ENCODE measurements at regions not wholly inside any gene's neighbourhood (a gene's known extent, or its start where the extent isn't known, plus 50 kb on each side); places are given as distances from the start of the nearest gene placed in this dataset.

DNA sequence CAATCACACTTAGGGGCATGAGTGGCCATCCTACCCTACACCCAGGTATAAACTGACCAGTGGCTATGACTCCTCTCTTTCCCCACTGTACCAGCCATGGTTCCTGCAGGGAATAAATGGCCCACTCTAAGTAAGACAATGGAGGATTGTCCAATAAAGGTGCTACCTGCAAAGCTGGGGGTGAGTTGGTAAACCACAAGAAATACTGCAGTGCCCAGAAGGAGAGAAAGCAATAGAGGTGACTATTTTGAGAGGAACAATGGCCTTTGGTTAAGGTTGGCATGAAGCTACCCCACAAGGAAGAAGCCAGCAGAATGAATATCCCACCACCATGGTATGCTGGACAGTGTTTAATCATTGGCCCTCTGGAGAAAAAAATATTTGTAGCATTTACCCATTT is 233.3 kb upstream of the ECI2 start:
- TF ChIP-seq FOXP2 (optimal IDR thresholded peaks at IDR 0.05; ENCODE audit: borderline replicate concordance, extremely low read depth, extremely low read length, insufficient read depth) = no peak
- TF ChIP-seq TAF1 (IDR thresholded peaks at IDR 0.05; ENCODE audit: borderline replicate concordance, insufficient read depth, low read length) = no peak
- no peak for TF ChIP-seq SIN3A (IDR thresholded peaks at IDR 0.05; ENCODE audit: borderline replicate concordance, insufficient read depth, low read length)
- TF ChIP-seq, protein P1, sequence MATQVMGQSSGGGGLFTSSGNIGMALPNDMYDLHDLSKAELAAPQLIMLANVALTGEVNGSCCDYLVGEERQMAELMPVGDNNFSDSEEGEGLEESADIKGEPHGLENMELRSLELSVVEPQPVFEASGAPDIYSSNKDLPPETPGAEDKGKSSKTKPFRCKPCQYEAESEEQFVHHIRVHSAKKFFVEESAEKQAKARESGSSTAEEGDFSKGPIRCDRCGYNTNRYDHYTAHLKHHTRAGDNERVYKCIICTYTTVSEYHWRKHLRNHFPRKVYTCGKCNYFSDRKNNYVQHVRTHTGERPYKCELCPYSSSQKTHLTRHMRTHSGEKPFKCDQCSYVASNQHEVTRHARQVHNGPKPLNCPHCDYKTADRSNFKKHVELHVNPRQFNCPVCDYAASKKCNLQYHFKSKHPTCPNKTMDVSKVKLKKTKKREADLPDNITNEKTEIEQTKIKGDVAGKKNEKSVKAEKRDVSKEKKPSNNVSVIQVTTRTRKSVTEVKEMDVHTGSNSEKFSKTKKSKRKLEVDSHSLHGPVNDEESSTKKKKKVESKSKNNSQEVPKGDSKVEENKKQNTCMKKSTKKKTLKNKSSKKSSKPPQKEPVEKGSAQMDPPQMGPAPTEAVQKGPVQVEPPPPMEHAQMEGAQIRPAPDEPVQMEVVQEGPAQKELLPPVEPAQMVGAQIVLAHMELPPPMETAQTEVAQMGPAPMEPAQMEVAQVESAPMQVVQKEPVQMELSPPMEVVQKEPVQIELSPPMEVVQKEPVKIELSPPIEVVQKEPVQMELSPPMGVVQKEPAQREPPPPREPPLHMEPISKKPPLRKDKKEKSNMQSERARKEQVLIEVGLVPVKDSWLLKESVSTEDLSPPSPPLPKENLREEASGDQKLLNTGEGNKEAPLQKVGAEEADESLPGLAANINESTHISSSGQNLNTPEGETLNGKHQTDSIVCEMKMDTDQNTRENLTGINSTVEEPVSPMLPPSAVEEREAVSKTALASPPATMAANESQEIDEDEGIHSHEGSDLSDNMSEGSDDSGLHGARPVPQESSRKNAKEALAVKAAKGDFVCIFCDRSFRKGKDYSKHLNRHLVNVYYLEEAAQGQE (IDR thresholded peaks at IDR 0.05; ENCODE audit: insufficient read depth in 1 of 2, low read depth in 2 of 2, low read length in 2 of 2) = no peak
- no peak for TF ChIP-seq POLR2AphosphoS5 (IDR thresholded peaks at IDR 0.05; ENCODE audit: low read depth, low read length)

DNA sequence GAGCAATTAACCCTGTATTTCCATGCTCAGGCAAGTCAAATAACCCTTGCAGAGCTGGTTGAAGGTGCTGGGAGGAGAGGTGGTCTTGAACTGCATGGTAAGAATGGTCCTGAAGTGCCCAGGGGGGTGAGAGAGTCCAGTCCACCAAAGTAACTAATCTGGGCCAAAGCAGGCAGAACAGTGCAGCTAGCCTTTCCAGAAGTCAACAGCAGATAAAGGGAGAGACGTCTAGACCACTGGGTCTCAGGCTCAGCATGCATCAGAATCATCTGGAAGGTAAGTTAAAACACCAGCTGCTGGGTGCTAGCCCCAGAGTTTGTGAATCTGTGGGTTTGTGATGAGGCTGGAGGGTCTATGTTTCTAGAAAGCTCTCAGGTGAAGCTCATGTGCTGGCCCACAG is 232.3 kb upstream of the ECI2 start:
- no peak for TF ChIP-seq SIN3A (IDR thresholded peaks at IDR 0.05; ENCODE audit: borderline replicate concordance, insufficient read depth, low read length)
- TF ChIP-seq TAF1 (IDR thresholded peaks at IDR 0.05; ENCODE audit: borderline replicate concordance, insufficient read depth, low read length) = no peak
- TF ChIP-seq, protein P1 (IDR thresholded peaks at IDR 0.05; ENCODE audit: insufficient read depth in 1 of 2, low read depth in 2 of 2, low read length in 2 of 2) = no peak
- TF ChIP-seq POLR2AphosphoS5 (IDR thresholded peaks at IDR 0.05; ENCODE audit: low read depth, low read length) = no peak
- TF ChIP-seq FOXP2 (optimal IDR thresholded peaks at IDR 0.05; ENCODE audit: borderline replicate concordance, extremely low read depth, extremely low read length, insufficient read depth) = no peak

DNA sequence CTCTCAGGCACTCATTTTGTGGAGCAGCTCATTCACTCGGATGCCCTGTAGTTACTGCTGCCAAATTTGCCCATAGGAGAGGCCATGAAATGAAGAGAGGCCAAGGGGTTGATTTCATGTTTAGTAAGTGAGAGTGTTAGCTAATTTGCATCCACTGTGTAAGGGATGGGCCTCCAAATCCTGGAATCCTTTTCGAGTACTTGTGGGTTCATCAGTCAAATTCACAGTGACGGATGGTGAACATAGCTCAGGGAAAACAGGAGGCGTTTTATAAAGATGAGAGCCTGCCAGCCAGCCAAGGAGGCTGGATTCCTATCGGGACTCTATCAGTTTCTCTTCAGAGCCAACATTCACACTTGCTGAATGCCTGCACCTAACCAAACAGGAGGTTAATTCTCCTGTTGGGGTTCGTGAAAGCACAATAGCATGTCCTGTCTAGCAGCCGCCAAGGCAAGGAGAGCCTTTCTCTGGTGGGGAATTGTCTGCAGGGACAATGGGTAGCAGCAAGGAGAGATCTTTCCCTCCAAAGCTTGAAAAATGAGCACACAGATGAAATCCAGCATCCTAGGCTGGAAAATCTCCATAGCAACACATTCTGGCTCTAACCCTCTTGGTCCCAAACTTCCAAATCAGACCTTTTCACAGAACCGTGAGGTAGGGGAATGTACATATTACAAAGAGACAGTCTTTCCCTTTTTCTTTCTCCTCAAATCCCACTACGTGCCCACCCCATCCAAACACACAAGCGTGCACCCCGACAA is 231.4 kb upstream of the ECI2 start:
- TF ChIP-seq TAF1 (IDR thresholded peaks at IDR 0.05; ENCODE audit: borderline replicate concordance, insufficient read depth, low read length) (no peak), POLR2AphosphoS5 (IDR thresholded peaks at IDR 0.05; ENCODE audit: low read depth, low read length) (no peak), FOXP2 (optimal IDR thresholded peaks at IDR 0.05; ENCODE audit: borderline replicate concordance, extremely low read depth, extremely low read length, insufficient read depth) (no peak), SIN3A (IDR thresholded peaks at IDR 0.05; ENCODE audit: borderline replicate concordance, insufficient read depth, low read length) (no peak)
- TF ChIP-seq, protein P1 (IDR thresholded peaks at IDR 0.05; ENCODE audit: insufficient read depth in 1 of 2, low read depth in 2 of 2, low read length in 2 of 2) = no peak

DNA sequence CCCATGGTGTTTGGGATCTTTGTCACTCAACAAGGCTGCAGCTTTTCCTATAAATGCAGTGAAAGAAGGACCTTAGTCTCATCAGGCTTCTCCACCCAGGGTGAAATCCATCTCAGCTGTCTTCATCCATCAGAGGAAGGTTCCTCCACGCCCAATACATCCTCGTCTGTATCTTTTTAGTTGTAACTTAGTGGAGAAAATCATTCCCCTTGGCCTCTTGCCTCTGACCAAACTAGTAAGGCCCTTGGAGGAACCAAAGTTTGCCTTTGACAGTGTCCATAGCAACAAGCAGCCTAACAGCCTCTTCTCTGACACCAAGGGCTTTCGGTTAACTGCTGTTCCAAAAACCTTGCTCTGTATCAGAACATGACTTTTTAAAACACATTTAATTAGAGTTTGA is 230.3 kb upstream of the ECI2 start:
- TF ChIP-seq SIN3A (IDR thresholded peaks at IDR 0.05; ENCODE audit: borderline replicate concordance, insufficient read depth, low read length) (no peak), TAF1 (IDR thresholded peaks at IDR 0.05; ENCODE audit: borderline replicate concordance, insufficient read depth, low read length) (no peak), POLR2AphosphoS5 (IDR thresholded peaks at IDR 0.05; ENCODE audit: low read depth, low read length) (no peak), FOXP2 (optimal IDR thresholded peaks at IDR 0.05; ENCODE audit: borderline replicate concordance, extremely low read depth, extremely low read length, insufficient read depth) (no peak)
- TF ChIP-seq, protein P1 (IDR thresholded peaks at IDR 0.05; ENCODE audit: insufficient read depth in 1 of 2, low read depth in 2 of 2, low read length in 2 of 2) = no peak

All from PFSK-1 (cell line).